ENCODE measurements at regions not wholly inside any gene's neighbourhood (a gene's known extent, or its start where the extent isn't known, plus 50 kb on each side); places are given as distances from the start of the nearest gene placed in this dataset.

DNA sequence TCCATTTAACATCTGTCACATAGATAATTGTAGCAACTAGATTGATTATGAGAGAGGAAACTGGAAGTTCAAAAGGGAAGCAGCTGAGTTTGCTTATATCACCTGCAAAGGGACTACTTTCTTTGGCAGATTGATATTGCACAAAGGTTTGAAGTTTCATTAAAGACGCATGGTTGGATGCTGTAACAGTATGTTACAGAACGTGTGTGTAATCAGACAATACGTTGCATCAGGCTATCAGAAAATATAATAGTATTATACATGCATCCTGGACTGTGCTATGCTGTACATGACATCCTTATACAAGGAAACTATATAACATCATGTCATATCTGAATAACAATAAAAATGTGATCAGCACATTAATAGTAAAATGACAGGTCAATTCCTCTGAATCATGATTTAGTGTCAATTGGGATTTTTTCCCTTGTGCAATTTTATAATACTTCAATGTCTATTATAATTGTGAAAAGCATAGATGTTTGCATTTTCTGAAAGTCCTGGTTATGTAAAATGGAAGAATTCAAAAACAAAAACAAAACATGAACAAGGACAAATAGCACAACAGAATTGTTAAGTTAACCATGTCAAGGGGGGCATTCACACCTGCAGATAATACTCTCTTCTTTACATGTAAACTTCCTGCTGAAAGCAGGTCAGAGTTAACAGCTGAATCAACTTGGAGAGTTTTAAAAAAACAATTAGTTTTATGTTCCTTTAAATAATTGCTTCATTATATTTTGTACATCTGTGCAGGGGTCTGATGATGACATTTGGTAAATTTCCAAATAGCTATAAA lies 283.2 kb upstream of the KCNH8 start:
- Histone ChIP-seq H3K9me3 (no peaks in the 10 kb centered on the region), H3K36me3 (no peaks in the 10 kb centered on the region), H3K4me3 (no peak overlapping the region), H3K27me3 (no peaks in the 10 kb centered on the region)
- no peak for DNase-seq

GRCh38 chr3:18862077-18862476 lies 286.2 kb upstream of the KCNH8 start:
- H3K27me3 ChIP-seq, result no peaks in the 10 kb centered on the region

DNA sequence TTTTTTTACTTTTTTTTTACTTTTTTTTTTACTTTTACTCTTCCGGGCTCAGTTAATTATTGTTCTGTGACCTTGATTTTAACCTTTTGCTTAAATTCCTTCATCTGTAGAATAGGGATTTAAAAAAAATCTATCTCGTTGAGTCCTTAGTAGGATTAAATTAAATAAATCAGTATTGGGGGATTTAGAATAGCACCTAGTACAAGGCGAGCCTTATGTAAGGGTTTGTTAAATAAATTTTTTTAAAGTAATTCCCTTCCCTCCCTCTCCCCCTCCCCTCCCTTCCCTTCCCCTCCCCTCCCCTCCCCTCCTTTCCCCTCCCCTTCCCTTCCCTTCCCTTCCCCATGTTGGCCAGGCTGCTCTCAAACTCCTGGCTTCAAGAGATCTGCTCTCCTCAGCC lies 287.2 kb upstream of the KCNH8 start:
- Histone ChIP-seq H3K9me3 (no peaks in the 10 kb centered on the region), H3K4me3 (no peak overlapping the region), H3K36me3 (no peaks in the 10 kb centered on the region), H3K27me3 (no peaks in the 10 kb centered on the region)
- no peak for DNase-seq

More at GRCh38 chr3:18862077-18862476, 286.2 kb upstream of the KCNH8 start:
- Histone ChIP-seq H3K36me3 (no peaks in the 10 kb centered on the region), H3K9me3 (no peaks in the 10 kb centered on the region), H3K4me3 (no peak overlapping the region)
- no peak for DNase-seq

DNA sequence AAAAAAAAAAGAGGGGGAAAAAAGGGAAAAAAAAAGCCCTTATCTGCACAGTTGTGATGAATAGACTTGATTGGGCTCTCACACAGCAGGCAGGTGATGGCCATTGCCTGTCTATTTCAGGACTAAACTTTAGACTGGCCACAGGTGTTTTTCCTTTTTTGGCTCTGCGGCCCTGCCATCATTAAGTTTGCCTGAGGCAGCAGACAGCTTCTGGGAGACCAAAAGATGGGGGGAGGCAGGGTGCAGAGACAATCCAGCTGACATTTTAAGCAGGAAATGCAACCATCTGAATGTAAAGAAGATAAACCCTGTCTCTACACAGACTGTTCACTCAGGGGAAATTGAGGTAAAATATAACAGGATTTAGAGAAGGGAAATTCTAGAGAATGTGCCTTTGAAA lies 295.0 kb upstream of the KCNH8 start:
- Histone ChIP-seq H3K36me3 (no peaks in the 10 kb centered on the region), H3K9me3 (no peaks in the 10 kb centered on the region), H3K4me3 (no peak overlapping the region), H3K27me3 (no peaks in the 10 kb centered on the region)
- no peak for DNase-seq

DNA sequence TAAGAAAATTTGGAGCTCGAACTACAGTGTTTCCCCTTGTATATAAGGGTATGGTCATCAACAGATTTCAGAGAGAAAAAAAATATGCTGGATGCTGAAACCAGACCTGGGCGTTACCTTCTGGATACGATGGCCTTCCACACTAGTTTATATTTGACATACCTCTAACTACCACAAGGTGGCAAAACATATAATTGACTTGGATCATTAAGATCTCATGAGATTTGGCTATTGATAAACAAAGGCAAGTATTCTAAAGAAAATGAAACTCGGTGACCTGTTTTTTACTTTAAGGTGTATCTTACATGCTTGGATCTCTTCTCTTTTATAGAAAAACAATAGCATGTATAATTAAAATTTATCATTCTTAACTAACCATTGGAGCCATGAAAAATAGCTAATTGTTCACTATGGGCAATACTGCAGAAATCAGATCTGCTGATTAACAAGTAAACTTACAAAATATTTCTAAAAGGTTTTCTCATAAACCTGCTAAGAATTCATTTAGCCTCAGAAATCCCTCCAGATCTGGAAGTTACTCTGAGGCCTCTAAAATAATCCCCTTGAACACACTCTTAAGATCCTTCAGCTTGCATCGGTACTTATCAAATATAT lies 300.6 kb upstream of the KCNH8 start:
- H3K27me3 ChIP-seq, result no peaks in the 10 kb centered on the region
- no peak overlapping the region for H3K4me3 ChIP-seq
- no peak for DNase-seq
- no peaks in the 10 kb centered on the region for H3K36me3 ChIP-seq
- no peaks in the 10 kb centered on the region for H3K9me3 ChIP-seq

DNA sequence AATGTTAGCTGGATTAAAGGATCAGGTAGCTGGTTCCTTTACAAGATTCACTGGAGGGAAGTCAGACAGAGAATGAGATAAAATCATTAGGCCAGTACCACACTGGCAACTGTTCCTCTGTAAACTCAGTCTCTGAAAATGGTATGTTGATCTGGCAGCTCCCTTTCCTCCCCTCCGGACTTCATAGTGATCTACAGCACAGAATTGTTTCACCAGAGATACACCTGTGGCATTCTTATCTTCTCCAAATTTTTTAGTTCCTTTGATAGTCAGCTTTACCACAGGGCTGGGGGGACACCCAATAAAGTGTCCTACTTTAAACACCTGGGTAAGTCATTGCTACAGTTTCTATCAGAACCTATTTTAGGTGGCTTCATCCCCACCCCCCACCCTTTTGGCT lies 304.3 kb upstream of the KCNH8 start:
- no peaks in the 10 kb centered on the region for H3K9me3 ChIP-seq
- no peak overlapping the region for H3K4me3 ChIP-seq
- no peak for DNase-seq
- H3K27me3 ChIP-seq, result no peaks in the 10 kb centered on the region
- H3K36me3 ChIP-seq, result no peaks in the 10 kb centered on the region

GRCh38 chr3:18843188-18843587 lies 305.1 kb upstream of the KCNH8 start:
- H3K4me3 ChIP-seq, result no peak overlapping the region
- no peaks in the 10 kb centered on the region for H3K27me3 ChIP-seq
- no peaks in the 10 kb centered on the region for H3K36me3 ChIP-seq

DNA sequence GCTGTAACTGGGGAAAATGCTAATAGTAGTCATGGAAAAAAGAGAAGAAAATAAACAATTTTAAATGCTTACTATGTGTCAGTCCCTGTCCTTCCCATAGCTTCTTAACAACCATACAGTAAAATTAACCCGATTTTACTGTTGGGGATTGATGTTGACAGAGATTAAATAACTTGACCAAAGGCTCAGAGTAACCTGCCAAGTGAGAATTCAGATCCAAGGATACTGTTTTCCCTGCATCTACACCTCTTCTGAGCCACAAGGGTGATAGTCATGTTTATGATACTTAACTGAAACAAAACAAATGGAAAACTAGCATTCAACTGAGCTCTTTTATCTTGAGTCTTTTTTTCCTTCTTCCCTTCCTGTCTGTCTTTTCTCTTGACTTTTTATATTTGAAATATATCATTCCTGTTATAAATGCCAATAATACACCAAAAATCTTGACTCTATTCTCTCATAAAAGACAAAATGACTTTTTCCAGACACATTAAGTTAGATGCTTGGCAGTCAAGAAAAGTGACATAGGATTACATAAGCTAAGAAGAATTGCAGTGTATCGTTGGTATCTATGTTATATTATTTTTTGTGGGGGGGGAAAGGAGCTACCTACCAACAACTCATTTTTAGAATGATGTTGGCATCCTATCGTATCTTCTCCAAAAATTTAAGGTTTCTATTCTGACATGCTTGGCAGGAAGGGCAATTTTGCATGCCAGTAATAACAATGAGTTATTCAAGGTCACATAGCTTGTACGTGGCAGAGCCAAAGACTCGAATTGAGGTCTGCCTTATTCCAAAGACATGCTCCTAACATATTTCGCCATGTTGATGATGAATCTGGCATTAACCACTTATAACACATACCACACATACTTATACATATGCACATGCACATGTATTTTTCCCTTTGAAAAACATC lies 306.6 kb upstream of the KCNH8 start:
- DNase-seq, result peak; percentile 2
- no peaks in the 10 kb centered on the region for H3K27me3 ChIP-seq
- no peaks in the 10 kb centered on the region for H3K9me3 ChIP-seq
- no peaks in the 10 kb centered on the region for H3K36me3 ChIP-seq
- H3K4me3 ChIP-seq, result no peak overlapping the region

More at GRCh38 chr3:18843188-18843587, 305.1 kb upstream of the KCNH8 start:
- no peaks in the 10 kb centered on the region for H3K9me3 ChIP-seq
- DNase-seq, result no peak

DNA sequence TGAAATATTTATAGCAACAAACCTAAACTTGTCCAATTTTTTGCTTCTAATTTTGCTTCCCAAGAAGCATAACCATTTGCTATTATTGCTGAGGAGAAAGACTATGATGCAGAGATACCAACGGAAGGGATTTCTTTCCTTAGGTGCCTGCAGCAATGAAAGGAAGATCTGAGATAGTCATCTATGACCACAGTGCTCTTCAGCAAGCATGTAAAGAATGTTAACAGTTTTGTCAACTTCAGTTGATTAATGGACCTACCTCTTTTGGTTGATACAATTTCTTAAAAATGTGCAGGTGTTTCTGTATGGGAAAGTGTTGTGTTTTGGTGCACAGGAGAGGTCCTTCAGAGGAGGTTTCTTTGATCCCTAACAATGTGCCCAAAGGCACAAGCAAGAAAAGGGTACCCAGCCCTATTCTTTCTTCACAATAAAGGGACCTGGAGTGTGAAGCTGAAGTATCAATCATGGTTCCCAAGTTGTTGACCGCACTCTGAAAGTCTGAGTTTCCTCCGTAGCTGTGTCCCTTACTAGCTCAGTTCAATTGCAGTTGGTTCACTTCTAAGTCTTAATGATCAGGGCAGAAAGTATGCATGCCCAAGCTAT lies 307.7 kb upstream of the KCNH8 start:
- Histone ChIP-seq H3K9me3 (no peaks in the 10 kb centered on the region), H3K27me3 (no peaks in the 10 kb centered on the region), H3K36me3 (no peaks in the 10 kb centered on the region), H3K4me3 (no peak overlapping the region)
- no peak for DNase-seq

DNA sequence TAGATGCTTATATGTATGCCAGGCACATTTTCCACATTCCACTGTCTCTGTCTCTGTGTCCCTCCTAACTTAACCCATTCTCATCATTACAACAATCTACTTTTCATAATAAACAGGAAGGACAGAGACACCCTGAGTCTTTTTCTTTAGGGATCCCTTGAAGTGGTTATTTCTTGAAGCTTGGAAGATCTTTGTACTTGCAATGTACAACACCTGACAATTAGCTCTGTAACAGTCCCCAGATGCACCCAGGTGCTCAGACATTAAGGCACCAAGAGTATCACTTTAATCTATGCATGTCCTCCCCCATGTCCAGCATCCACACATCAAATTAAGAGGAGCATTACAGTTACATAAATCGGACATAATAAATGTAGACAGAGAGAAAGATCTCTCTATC lies 309.6 kb upstream of the KCNH8 start:
- H3K36me3 ChIP-seq, result no peaks in the 10 kb centered on the region

GRCh38 chr3:18837137-18837755 lies 311.1 kb upstream of the KCNH8 start:
- H3K4me3 ChIP-seq, result no peak overlapping the region
- H3K36me3 ChIP-seq, result no peaks in the 10 kb centered on the region
- H3K9me3 ChIP-seq, result no peaks in the 10 kb centered on the region
- DNase-seq, result no peak
- no peaks in the 10 kb centered on the region for H3K27me3 ChIP-seq

More for the DNA sequence above, 309.6 kb upstream of the KCNH8 start:
- DNase-seq, result no peak
- no peak overlapping the region for H3K4me3 ChIP-seq
- H3K9me3 ChIP-seq, result no peaks in the 10 kb centered on the region
- H3K27me3 ChIP-seq, result no peaks in the 10 kb centered on the region

GRCh38 chr3:18835021-18835420 lies 313.3 kb upstream of the KCNH8 start:
- no peaks in the 10 kb centered on the region for H3K9me3 ChIP-seq
- H3K4me3 ChIP-seq, result no peak overlapping the region
- no peak for DNase-seq
- H3K27me3 ChIP-seq, result no peaks in the 10 kb centered on the region
- no peaks in the 10 kb centered on the region for H3K36me3 ChIP-seq

DNA sequence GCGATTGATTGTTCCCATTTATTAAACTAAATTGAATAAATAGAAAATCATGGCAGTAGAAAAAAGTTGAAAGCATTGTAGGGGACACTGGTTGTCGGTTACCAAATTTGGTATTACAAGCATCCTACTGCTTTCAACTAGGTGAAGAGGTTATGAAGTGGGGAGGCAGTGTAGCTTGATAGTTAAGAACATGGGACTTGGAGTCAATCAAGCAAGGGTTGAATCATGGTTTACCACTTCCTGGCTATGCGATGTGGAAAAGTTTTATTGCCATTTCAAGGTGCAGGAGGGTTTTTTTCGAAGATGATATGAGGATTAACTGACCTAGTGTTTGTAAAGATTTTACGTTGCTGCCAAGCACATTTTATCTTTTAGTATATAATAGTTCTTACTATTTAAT lies 318.2 kb upstream of the KCNH8 start:
- H3K27me3 ChIP-seq, result no peaks in the 10 kb centered on the region
- DNase-seq, result no peak
- no peaks in the 10 kb centered on the region for H3K36me3 ChIP-seq
- no peak overlapping the region for H3K4me3 ChIP-seq
- H3K9me3 ChIP-seq, result no peaks in the 10 kb centered on the region

- DNase-seq, result no peak
- H3K27me3 ChIP-seq, result no peaks in the 10 kb centered on the region
- H3K4me3 ChIP-seq, result no peak overlapping the region
- H3K9me3 ChIP-seq, result no peaks in the 10 kb centered on the region
- no peaks in the 10 kb centered on the region for H3K36me3 ChIP-seq
Observed at GRCh38 chr3:18828637-18829036, 319.7 kb upstream of the KCNH8 start.

GRCh38 chr3:18827664-18828063 lies 320.6 kb upstream of the KCNH8 start:
- H3K4me3 ChIP-seq, result no peak overlapping the region
- no peaks in the 10 kb centered on the region for H3K27me3 ChIP-seq
- H3K9me3 ChIP-seq, result no peaks in the 10 kb centered on the region
- H3K36me3 ChIP-seq, result no peaks in the 10 kb centered on the region
- DNase-seq, result no peak

- Histone ChIP-seq H3K4me3 (no peak overlapping the region), H3K36me3 (no peaks in the 10 kb centered on the region)
Observed at GRCh38 chr3:18825665-18826064, 322.6 kb upstream of the KCNH8 start.

More at GRCh38 chr3:18825665-18826064, 322.6 kb upstream of the KCNH8 start:
- H3K9me3 ChIP-seq, result no peaks in the 10 kb centered on the region
- DNase-seq, result no peak
- no peaks in the 10 kb centered on the region for H3K27me3 ChIP-seq

Measured in MG63 (cell line).